ENCODE measurements at regions not wholly inside any gene's neighbourhood (a gene's known extent, or its start where the extent isn't known, plus 50 kb on each side); places are given as distances from the start of the nearest gene placed in this dataset.

DNA sequence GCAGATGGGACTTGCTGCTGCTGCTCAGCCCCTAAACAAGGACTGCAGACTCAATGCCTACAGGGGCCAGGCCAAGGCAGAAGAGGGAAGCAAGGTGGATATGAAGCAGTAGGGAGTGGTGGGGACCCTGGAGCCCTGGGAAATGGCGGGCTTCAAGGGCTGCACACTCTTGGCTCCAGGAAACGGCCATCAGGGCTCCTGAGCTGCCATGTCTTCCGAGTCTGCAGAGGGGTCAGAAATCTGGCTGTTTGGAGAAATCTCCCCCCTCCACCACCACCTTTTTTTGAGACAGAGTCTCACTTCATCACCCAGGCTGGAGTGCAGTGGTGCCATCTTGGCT lies 169.1 kb downstream of the KATNIP start:
- no peak for DNase-seq (ENCODE audit: low spot score)

DNA sequence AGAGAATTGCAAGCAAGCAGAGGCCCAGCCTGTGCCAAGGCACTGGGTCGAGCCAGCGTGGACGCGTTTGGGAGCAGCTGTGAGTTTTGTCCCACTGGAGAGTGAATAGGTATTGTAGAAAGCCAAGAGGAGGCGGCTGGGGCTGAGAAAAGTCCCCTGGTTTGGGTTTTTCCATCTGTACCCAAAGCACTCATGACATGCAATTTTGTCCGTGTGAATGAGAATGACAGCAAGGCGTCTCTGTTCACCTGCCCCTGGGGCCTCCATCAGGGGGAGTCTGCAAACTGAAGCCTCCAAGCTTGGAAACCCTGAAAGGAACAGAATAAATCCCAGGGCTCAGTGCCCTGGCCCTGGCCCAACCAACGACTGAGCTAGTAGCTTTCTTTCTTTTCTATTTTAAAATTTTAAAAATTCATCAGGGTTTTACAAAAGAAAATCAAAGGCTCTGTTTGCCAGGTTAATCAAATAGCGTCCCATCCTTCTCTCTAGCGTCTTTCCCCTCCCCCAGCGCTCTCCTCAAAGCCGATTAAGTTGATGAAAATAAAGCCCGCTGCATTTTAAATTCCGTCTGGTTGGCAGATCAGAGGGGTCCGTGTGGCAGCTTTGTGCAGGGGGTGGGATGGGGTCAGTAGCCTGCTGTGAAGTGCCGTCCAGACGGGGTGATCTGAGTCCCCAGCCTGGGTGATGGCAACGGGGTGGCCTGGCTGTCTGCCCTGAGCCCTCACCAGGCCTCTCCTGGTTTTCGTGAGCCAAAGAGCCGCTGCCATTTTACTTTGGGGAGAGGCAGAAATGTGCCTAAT lies 171.0 kb downstream of the KATNIP start:
- DNase-seq (ENCODE audit: low spot score) = no peak

DNA sequence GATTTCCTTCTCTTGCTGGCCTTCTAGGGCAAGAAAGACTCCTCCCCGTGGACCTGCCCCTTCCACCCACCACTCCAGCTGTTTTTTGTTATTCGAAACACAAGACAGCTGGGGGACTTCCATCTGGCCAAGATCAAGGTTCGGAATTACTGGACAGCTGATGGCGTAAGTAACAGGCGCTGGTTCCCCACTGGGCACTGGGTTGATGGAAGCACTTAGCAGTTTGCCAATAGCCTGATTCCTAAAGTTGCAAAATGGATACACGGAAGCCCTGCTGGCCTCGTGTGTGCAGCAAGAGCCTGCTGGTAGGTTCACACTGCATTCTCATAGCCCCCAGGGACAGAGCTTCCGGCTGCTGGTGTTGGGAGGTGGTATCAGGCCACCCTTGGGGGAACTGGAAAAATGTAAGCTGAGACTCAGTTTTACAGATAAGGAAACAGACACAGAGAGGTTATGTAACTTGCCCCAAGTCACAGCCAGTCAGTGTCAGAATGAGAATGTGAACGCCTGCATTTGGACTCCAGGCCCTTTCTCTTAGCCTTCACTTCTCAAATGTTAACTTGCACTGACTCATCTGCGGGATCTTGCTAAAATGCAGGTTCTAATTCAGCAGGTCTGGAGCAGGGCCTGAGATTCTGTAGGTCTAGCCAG lies 171.7 kb downstream of the KATNIP start:
- peak; percentile 43 for DNase-seq (ENCODE audit: low spot score)

DNA sequence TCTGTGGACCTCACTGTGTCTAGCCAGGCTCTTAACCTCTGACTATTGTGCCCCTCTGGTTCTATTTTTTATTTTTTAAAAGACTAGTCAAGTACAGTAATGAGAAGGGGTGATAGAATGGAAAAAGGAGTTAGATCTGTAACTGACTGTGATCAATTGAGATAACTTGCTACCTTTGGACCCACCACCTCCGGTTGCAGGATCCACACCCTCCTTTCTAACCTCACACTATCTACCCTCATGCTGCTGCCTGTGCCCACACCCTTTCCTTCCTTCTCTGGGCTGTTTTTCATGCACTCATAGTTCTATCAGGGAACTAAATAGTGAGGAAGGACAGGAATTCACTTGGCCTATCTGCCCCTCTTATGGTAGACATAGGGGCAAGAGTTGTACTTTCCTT lies 172.3 kb downstream of the KATNIP start:
- no peak for DNase-seq (ENCODE audit: low spot score)

DNA sequence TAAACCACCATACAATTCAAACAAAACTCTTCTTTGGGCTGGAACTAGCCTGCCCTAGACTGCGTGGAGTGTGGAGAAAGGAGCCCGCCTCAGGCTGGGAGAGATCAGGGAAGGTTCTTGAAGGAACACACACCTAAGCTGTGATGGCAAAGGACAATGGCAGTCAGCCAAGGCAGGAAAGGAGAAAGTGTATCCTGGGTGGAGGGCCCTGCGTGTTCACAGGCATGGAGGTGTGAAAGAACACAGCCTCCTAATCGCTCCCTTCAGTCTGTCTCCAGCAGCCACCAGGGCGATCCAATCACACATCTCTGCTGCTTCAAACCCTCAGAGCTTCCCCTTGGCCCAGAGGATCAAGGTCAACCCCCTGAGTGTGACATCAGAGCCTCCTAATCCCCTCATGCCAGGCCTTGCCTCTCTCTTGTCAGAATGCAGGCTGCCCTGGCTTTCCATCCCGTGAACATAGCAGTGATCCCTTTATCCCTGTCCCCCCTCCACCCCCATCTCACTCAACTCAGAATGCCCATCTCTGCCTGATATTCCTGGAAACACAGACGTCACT lies 173.0 kb downstream of the KATNIP start:
- no peak for DNase-seq (ENCODE audit: low spot score)

DNA sequence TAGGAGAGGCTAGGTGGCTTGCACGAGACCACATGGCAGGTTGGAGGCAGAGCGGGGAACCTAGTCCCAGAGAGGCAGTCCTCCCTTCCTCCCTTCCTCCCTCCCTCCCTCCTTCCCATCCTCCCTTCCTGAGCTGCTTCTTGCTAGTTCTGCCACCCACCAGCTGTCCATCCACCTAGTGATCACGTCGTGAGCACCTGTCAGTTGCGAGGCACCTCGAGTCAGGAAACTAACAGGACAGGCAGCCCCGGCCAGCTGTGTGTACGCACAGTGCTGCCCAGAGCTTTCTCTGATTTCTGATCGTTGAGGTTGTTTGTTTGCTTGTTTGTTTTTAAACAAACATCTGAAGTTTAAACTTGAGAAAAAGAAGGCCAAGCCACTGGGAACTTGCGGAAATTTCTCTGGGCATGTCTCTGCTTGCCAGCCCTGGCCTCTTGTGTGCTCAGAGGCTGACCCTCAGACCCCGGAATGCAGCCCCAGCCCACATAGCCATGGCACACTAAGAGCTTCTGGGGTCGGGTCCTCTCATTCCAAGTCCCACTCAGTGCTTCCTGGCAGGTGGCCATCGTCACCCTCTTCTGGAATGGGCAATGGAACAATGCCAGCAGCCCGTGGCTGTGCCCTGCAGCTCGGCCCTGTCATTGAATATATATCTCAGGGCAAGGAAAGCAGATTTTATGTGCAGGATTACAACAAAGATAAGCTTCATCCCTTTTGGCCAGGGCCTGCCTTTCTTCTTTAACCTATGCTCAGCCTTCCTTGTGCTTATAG lies 174.0 kb downstream of the KATNIP start:
- no peak for DNase-seq (ENCODE audit: low spot score)

DNA sequence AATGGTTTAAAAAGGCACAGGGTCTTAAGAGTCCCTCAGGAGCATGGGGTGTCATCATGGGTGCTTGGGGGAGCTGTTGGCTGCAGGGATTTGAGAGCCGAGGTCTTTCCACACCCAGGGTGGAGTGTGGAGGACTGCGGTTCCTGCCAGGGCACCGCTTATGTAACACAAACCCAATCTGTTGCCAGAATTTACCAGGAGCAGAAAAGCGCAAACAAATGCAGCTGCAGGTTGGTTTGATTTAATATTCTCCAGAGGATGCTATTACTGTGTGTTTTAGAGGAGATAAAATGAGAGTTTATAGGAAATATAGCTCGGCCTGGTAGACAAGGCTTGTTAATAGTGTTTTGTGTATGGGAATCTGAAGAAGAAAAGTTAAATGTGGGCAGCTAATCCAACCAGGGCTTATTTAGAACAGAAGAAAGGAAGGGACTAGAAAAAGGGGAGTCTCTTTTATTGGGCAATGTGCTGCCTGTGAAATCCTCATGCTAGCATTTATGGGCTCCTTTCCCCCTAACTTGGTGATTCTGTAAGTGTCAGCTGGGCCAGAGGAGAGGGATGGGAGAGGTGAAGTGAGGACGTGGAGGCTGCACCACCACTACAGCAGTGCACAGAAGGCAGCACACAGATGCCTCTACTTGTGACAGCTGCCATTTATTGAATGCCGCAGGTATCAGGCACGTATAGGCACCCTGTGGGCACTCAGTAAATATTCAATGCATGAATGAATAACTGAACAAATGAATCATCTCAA lies 174.7 kb downstream of the KATNIP start:
- DNase-seq (ENCODE audit: low spot score) = no peak

DNA sequence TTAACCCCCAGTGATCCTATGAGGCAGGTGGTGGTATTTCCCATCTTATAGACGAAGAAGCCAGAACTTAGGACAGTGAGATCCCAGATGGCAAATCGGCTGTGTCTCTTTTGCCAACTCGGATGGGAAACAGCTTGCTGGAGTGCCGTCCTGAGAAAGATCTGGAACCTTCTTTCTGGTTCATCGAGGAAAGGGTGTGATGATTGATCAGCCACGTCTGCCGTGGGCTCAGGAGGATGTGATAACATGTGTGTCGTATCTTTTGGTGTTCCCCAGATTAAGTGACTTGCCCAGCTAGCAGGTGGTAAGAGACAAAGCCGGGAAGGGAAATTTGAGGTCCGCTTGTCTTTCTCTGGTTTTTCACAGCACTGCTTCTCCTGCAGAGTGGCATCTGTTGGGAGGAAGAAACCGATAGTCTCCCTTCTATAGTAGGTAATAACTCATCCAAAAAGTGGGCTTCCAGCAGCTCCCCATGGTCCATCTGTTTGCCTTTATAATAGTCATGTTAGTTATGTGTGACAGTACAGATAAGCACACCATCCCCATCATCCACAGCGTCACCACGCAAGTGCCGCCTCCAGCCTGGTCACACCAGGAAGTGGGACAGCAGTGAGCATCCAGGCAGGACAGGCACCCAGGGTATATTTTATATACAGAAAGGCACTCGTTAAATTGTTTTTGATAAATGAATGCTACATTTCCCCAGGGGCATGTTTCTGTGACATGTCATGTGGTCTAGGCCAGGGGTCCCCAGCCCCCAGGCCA lies 175.5 kb downstream of the KATNIP start:
- no peak for DNase-seq (ENCODE audit: low spot score)

DNA sequence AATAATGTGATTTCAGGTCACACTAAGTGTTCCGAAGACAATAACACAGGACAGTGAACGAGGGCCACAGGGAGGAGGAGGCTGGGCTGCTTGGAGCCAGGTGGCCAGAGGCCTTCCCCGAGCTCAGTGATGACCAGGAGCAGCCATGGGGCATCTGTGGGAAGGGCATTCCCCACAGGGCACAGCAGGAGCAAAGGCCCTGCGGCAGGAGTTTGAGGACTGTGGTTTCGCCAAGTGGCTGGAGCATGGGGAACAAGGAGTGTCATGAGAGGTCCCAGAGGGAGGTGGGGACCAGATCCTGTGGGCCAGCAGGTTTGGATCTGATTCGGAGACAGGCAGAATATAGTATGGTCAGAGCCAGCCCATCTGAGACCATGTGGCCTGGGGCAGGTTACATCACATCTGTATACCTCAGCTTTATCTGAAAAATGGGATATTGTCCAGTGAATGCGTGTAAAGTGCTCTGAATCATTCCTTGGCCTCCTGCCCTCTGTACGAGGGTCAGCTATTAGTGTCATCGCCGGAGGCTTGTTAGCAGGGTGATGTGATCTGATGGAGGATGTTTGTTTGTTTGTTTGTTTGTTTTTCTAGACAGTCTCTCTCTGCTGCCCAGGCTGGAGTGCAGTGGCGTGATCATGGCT lies 176.8 kb downstream of the KATNIP start:
- no peak for DNase-seq (ENCODE audit: low spot score)

DNA sequence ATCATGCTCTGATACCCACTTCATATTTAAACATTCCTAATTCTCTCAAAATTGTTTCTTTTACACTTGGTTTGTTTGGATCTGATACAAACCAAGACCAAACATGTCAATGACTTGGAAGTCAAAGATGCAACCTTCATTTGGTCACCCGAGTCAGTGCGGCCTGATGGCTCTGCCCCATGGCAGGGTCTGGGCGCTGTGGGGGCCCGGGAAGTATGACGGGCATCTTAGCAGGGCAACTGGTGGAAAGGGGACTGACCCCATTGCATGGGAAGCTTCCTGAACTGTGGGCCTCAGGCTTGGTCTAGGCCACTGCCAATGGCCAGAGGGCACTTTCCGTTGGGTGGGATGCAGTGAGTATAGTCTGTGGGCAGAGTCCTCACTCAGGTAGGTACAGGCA lies 178.0 kb downstream of the KATNIP start:
- DNase-seq (ENCODE audit: low spot score) = no peak

DNA sequence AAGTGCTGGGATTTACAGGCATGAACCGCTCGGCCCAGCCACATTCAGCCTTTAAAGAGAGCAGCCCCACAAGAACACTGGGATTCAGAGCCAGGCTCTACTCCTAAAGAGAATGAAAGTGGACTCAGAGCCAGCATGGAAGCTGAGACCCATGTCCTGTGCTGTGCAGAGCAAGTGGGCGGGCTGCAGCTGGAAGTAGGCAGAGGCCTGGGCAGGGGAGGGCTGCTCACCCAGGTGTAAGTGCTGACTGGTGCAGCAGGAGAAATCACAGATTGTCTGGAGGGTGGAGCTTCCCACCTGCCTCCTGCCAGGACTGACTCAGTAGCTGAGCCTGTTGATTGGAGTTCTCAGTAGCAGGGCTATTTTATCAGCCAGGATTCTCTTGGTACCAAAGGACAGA lies 178.7 kb downstream of the KATNIP start:
- DNase-seq (ENCODE audit: low spot score) = no peak

DNA sequence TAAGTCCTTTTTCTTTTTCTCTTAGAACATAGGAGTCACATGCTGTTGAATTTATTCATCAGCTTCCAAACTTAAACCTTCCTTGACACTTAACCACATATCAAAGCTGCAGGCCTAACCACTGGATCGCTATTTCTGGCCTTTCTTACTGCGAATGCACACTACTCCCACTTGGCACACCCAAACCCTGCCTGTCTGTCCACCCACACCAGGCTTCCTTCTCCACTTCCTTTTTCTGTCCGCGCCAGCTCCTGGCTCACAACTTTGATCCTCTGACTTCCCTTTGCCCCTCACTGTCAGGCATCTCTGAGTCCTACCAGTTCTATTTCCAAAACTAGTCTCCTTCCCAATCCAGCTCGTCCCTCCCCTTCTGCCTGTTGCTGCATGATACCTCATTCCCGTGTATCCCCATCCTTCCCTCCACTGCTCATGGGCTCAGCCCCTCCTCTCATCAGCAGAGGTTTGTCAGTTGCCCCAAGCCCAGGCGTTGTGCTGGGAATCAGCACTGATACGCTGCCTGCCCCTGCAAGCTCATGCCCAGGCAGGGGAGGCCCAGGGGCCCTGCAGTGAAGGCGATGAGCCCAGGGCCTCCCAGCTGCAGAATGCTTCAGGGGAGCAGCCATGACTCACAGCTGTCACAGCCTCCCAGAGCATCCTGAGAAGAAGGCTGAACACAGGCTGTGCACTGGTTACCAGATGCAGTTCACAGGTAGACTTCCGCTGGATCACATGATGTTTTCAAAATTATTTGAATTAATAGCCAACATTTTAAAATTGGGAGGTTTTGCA lies 179.8 kb downstream of the KATNIP start:
- DNase-seq (ENCODE audit: low spot score) = no peak

DNA sequence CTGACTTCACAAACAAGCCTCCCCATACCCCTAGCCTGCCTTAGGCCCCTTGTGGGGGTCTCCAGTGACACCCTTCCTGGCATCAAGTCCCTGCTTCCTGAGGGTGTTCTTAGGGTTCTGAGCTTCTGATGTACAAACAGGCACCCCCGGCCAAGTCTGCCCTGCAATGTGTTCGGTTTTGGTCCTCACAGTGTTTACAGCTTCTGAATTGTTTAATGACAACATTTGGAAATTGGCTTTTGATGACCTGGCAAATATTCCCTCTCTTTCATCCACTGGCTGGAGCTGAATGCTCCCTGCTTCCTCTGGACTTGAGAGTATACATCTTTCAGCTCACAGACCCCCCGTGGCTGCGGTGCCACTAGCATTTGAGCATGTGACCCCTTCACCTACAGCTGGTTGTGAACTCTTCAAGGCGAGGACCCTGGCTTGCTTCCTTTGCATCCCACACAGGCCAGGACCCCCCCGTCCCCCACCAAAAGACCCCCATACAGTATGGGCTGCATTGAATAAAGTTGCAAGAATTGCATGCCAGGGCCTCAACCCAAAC lies 180.8 kb downstream of the KATNIP start:
- DNase-seq (ENCODE audit: low spot score) = no peak

DNA sequence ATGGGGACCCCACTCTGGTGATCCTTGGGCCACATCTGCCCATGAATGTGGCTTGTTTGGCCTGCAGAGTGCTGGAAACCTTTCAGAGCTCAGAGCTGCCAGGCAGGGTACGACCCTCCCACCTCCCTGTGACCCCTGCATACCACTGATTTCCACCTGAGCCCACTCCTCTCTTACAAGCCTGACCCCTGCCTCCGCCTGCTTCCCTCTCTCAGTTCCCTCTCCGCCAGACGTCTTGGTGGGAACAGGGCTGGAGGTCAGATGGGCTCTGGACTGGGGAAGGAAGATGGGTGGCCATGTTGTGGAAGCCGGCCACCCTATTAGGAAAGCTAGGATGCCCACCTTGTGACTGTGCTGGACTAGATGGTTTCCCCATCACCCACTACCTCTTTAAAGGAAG lies 185.1 kb downstream of the KATNIP start:
- no peak for DNase-seq (ENCODE audit: low spot score)

DNA sequence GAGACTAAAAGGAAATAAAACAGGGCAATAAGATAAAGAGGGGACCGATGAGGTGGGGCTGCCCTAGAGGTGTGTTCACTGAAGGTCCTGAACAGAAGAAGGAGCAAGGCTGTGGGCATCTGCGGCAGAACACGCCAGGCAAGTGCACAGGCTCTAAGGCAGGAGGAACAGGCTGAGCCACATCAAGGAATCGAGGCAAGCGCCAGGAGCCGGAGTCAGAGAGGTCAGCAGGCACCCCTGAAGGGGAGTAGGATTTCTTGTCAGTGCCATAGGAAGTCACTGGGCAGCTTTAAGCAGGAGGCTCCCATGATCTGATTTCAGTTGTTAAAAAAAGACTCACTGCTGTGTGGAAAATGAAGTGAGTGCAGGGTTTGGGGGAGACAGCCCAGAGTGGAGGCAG lies 186.5 kb downstream of the KATNIP start:
- DNase-seq (ENCODE audit: low spot score) = no peak

DNA sequence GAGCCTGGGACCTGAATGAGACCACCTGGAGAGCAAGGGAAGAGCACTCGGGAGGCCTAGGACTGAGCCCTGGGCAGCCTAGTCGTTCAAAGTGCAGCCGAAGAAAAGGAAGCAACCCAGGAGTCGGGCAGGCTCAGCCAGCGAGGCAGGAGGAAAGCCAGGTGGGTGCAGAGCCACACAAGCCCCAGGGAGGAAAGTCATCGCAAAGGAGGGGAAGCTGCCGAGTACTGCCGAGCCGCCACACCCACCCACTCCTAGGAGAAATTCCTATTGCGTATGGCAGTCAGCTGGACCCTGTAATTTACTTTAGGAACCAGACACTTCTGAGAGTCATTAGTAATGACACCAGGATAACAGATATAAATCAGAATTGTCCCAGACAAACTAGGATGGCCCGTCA lies 187.6 kb downstream of the KATNIP start:
- DNase-seq (ENCODE audit: low spot score) = no peak
